ENCODE measurements at regions not wholly inside any gene's neighbourhood (a gene's known extent, or its start where the extent isn't known, plus 50 kb on each side); places are given as distances from the start of the nearest gene placed in this dataset.

- TF ChIP-seq TSHZ2 (CRISPR knock-in tag; IDR thresholded peaks at IDR 0.05) (no peak), ZNF70 (CRISPR knock-in tag; IDR thresholded peaks at IDR 0.05) (no peak), ZFP30 (CRISPR knock-in tag; IDR thresholded peaks at IDR 0.05) (no peak), CSRNP3 (CRISPR knock-in tag; IDR thresholded peaks at IDR 0.05) (no peak), CSDC2 (CRISPR knock-in tag; IDR thresholded peaks at IDR 0.05) (no peak), ZNF8 (CRISPR knock-in tag; IDR thresholded peaks at IDR 0.05) (no peak), BACH2 (CRISPR knock-in tag; IDR thresholded peaks at IDR 0.05; ENCODE audit: borderline replicate concordance) (no peak), ISL1 (CRISPR knock-in tag; IDR thresholded peaks at IDR 0.05) (no peak), ARNTL (CRISPR knock-in tag; IDR thresholded peaks at IDR 0.05; ENCODE audit: borderline replicate concordance, low read depth) (no peak), ZFP3 (CRISPR knock-in tag; IDR thresholded peaks at IDR 0.05) (no peak), GLIS3 (CRISPR knock-in tag; IDR thresholded peaks at IDR 0.05) (no peak), CREB5 (CRISPR knock-in tag; IDR thresholded peaks at IDR 0.05; ENCODE audit: low read depth) (no peak), ZNF565 (CRISPR knock-in tag; conservative IDR thresholded peaks at IDR 0.05; ENCODE audit: low read depth) (no peak)
- no peak for ATAC-seq
Measured at GRCh38 chr20:2236256-2236655, 59.5 kb upstream of the TGM3 start.

- TF ChIP-seq ESRRG (CRISPR knock-in tag; IDR thresholded peaks at IDR 0.05) (no peak), SNAI2 (CRISPR knock-in tag; IDR thresholded peaks at IDR 0.05) (no peak), PPARA (CRISPR knock-in tag; IDR thresholded peaks at IDR 0.05; ENCODE audit: borderline replicate concordance) (no peak), TSHZ2 (CRISPR knock-in tag; IDR thresholded peaks at IDR 0.05) (no peak), POU6F1 (CRISPR knock-in tag; IDR thresholded peaks at IDR 0.05; ENCODE audit: borderline replicate concordance, low read depth) (no peak), CSRNP3 (CRISPR knock-in tag; IDR thresholded peaks at IDR 0.05) (no peak), BACH2 (CRISPR knock-in tag; IDR thresholded peaks at IDR 0.05; ENCODE audit: borderline replicate concordance) (no peak), ISL1 (CRISPR knock-in tag; IDR thresholded peaks at IDR 0.05) (no peak), CREB5 (CRISPR knock-in tag; IDR thresholded peaks at IDR 0.05; ENCODE audit: low read depth) (no peak)
- peak; percentile 76 for ATAC-seq
Measured at GRCh38 chr20:2237059-2237458, 58.7 kb upstream of the TGM3 start.

Data from SK-N-SH treated with all-trans-retinoic acid at 6 μM for 48 hours (cell line).